ENCODE measurements at regions not wholly inside any gene's neighbourhood (a gene's known extent, or its start where the extent isn't known, plus 50 kb on each side); places are given as distances from the start of the nearest gene placed in this dataset. TPM values are rescaled to one million over a fixed set of nuclear protein-coding genes. Genes with fewer than 3 reads are reported as not detected.
"Not testable (repeated sequence)": the region's sequence is repeated elsewhere in the genome, so short reads cannot be mapped to it uniquely, and the experiment has no call there.

GRCh38 chr15:22280770-22281169 lies 177.9 kb upstream of the GOLGA6L22 start:
- H3K4me3 Mint-ChIP-seq; POLR2A ChIA-PET; intact Hi-C loops (cut with micrococcal nuclease); H3K27me3 ChIP-seq (ENCODE audit: control insufficient read depth in 2 of 2, insufficient read depth in 2 of 2, low read length in 2 of 2); H3K9me3 ChIP-seq (ENCODE audit: control insufficient read depth in 2 of 3, low read length in 3 of 3); H3K4me1 ChIP-seq (ENCODE audit: control insufficient read depth in 2 of 2, insufficient read depth in 2 of 2, low read length in 2 of 2); H3K4me3 ChIP-seq (ENCODE audit: low read length); H3K36me3 ChIP-seq (ENCODE audit: control insufficient read depth in 2 of 3, insufficient read depth in 3 of 3, low read length in 3 of 3); H3K27ac Mint-ChIP-seq; DNase-seq; CTCF ChIA-PET; H3K36me3 Mint-ChIP-seq; H3K9me3 Mint-ChIP-seq; H3K27ac ChIP-seq (ENCODE audit: low read depth, low read length); ATAC-seq; H3K4me1 Mint-ChIP-seq: not testable (repeated sequence)
- H3K27me3 Mint-ChIP-seq, result peaks cover 0 to 12% (median 3%) of the 10 kb centered on the region in 5 donors

GRCh38 chr15:22282794-22283533 lies 175.7 kb upstream of the GOLGA6L22 start:
- CTCF ChIA-PET; H3K36me3 Mint-ChIP-seq; DNase-seq; intact Hi-C loops (cut with micrococcal nuclease); H3K9me3 ChIP-seq (ENCODE audit: control insufficient read depth in 2 of 3, low read length in 3 of 3); H3K4me1 ChIP-seq (ENCODE audit: control insufficient read depth in 2 of 2, insufficient read depth in 2 of 2, low read length in 2 of 2); H3K4me3 ChIP-seq (ENCODE audit: low read length); H3K27me3 ChIP-seq (ENCODE audit: control insufficient read depth in 2 of 2, insufficient read depth in 2 of 2, low read length in 2 of 2); H3K4me1 Mint-ChIP-seq; POLR2A ChIA-PET; H3K27ac ChIP-seq (ENCODE audit: low read depth, low read length); H3K36me3 ChIP-seq (ENCODE audit: control insufficient read depth in 2 of 3, insufficient read depth in 3 of 3, low read length in 3 of 3); H3K4me3 Mint-ChIP-seq; H3K9me3 Mint-ChIP-seq; H3K27ac Mint-ChIP-seq: not testable (repeated sequence)
- H3K27me3 Mint-ChIP-seq, result peaks cover 0 to 12% (median 3%) of the 10 kb centered on the region in 5 donors
- ATAC-seq, result peak; percentile 45

- H3K4me1 ChIP-seq (ENCODE audit: control insufficient read depth in 2 of 2, insufficient read depth in 2 of 2, low read length in 2 of 2); DNase-seq; H3K4me1 Mint-ChIP-seq; H3K36me3 ChIP-seq (ENCODE audit: control insufficient read depth in 2 of 3, insufficient read depth in 3 of 3, low read length in 3 of 3); intact Hi-C loops (cut with micrococcal nuclease); H3K27ac Mint-ChIP-seq; H3K36me3 Mint-ChIP-seq; H3K9me3 Mint-ChIP-seq; ATAC-seq; H3K27me3 ChIP-seq (ENCODE audit: control insufficient read depth in 2 of 2, insufficient read depth in 2 of 2, low read length in 2 of 2); H3K9me3 ChIP-seq (ENCODE audit: control insufficient read depth in 2 of 3, low read length in 3 of 3); H3K27ac ChIP-seq (ENCODE audit: low read depth, low read length); POLR2A ChIA-PET; CTCF ChIA-PET; H3K4me3 ChIP-seq (ENCODE audit: low read length); H3K4me3 Mint-ChIP-seq: not testable (repeated sequence)
- H3K27me3 Mint-ChIP-seq, result peaks cover 0 to 12% (median 3%) of the 10 kb centered on the region in 5 donors
Measured at GRCh38 chr15:22284795-22285420, 173.8 kb upstream of the GOLGA6L22 start.

- intact Hi-C loops (cut with micrococcal nuclease); H3K4me3 Mint-ChIP-seq; CTCF ChIA-PET; H3K36me3 Mint-ChIP-seq; H3K27ac ChIP-seq (ENCODE audit: low read depth, low read length); H3K9me3 Mint-ChIP-seq; H3K4me1 ChIP-seq (ENCODE audit: control insufficient read depth in 2 of 2, insufficient read depth in 2 of 2, low read length in 2 of 2); POLR2A ChIA-PET; H3K27me3 ChIP-seq (ENCODE audit: control insufficient read depth in 2 of 2, insufficient read depth in 2 of 2, low read length in 2 of 2); H3K36me3 ChIP-seq (ENCODE audit: control insufficient read depth in 2 of 3, insufficient read depth in 3 of 3, low read length in 3 of 3); ATAC-seq; H3K27ac Mint-ChIP-seq; DNase-seq; H3K9me3 ChIP-seq (ENCODE audit: control insufficient read depth in 2 of 3, low read length in 3 of 3); H3K4me1 Mint-ChIP-seq; H3K4me3 ChIP-seq (ENCODE audit: low read length): not testable (repeated sequence)
- H3K27me3 Mint-ChIP-seq, result peaks cover 5 to 15% (median 10%) of the 10 kb centered on the region in 5 donors
Measured at GRCh38 chr15:22291054-22291453, 167.6 kb upstream of the GOLGA6L22 start.

GRCh38 chr15:22303112-22303511 lies 155.6 kb upstream of the GOLGA6L22 start:
- H3K4me1 Mint-ChIP-seq; H3K4me1 ChIP-seq (ENCODE audit: control insufficient read depth in 2 of 2, insufficient read depth in 2 of 2, low read length in 2 of 2); H3K36me3 Mint-ChIP-seq; CTCF ChIA-PET; H3K9me3 Mint-ChIP-seq; H3K4me3 Mint-ChIP-seq; H3K4me3 ChIP-seq (ENCODE audit: low read length); H3K9me3 ChIP-seq (ENCODE audit: control insufficient read depth in 2 of 3, low read length in 3 of 3); DNase-seq; H3K27ac ChIP-seq (ENCODE audit: low read depth, low read length); POLR2A ChIA-PET; intact Hi-C loops (cut with micrococcal nuclease); H3K36me3 ChIP-seq (ENCODE audit: control insufficient read depth in 2 of 3, insufficient read depth in 3 of 3, low read length in 3 of 3); H3K27ac Mint-ChIP-seq; H3K27me3 ChIP-seq (ENCODE audit: control insufficient read depth in 2 of 2, insufficient read depth in 2 of 2, low read length in 2 of 2): not testable (repeated sequence)
- peak; percentile 18 for ATAC-seq
- H3K27me3 Mint-ChIP-seq, result peaks cover 0 to 19% (median 8%) of the 10 kb centered on the region in 5 donors

Small RNA genes in the stretch of these regions (microRNA-seq; reads per million reads assigned to microRNA genes)
- gene MIR1268A (ENCODE audit: borderline microRNAs expressed), result not detected
